ENCODE measurements at regions not wholly inside any gene's neighbourhood (a gene's known extent, or its start where the extent isn't known, plus 50 kb on each side); places are given as distances from the start of the nearest gene placed in this dataset.

GRCh38 chr13:71278512-71278911 lies 588.5 kb downstream of the DACH1 start:
- DNase-seq (ENCODE audit: low read depth) (no peak), FAIRE-seq (no peak)
- no peaks in the 10 kb centered on the region for H3K27me3 ChIP-seq (ENCODE audit: control insufficient read depth, insufficient read depth, low read length)
- TF ChIP-seq, protein P1, sequence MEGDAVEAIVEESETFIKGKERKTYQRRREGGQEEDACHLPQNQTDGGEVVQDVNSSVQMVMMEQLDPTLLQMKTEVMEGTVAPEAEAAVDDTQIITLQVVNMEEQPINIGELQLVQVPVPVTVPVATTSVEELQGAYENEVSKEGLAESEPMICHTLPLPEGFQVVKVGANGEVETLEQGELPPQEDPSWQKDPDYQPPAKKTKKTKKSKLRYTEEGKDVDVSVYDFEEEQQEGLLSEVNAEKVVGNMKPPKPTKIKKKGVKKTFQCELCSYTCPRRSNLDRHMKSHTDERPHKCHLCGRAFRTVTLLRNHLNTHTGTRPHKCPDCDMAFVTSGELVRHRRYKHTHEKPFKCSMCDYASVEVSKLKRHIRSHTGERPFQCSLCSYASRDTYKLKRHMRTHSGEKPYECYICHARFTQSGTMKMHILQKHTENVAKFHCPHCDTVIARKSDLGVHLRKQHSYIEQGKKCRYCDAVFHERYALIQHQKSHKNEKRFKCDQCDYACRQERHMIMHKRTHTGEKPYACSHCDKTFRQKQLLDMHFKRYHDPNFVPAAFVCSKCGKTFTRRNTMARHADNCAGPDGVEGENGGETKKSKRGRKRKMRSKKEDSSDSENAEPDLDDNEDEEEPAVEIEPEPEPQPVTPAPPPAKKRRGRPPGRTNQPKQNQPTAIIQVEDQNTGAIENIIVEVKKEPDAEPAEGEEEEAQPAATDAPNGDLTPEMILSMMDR (IDR thresholded peaks at IDR 0.05; ENCODE audit: insufficient read depth, low read length, severe bottlenecking): no peak
- H3K36me3 ChIP-seq (ENCODE audit: control insufficient read depth, insufficient read depth, low read length): no peaks in the 10 kb centered on the region
- no peak overlapping the region for H3K4me3 ChIP-seq (ENCODE audit: low read depth, low read length)

DNA sequence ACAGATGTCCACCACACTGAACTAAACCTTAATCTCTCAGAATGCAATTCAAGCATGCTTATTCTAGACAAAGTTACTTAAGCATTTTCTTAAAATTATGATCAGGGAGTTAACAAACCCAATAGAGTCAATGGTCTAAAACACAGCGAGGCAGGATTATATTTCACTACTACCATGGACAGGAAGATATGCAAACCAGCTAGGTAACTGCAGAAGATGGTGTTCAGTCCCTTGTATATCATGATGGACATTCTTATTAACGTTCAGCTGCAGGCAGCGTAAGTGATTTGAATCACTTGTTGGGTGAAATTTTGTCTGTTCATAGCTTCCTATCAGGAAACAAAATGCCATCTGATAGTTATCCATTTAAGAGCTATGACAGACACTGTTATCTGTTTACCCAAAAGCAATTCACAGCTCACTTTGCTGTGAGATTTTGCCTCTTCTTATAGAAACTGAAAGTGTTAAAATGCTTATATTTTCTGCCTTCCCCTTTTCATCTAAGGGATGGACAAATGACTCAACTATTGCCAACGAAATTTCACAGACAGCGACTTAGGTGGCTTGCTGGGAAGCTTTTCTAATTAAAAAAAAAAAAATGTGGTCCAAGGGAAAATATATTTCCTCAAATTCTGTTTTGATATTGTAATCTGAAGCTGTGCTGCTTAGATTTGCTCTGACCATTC lies 591.9 kb downstream of the DACH1 start:
- Histone ChIP-seq H3K36me3 (ENCODE audit: control insufficient read depth, insufficient read depth, low read length) (no peaks in the 10 kb centered on the region), H3K4me3 (ENCODE audit: low read depth, low read length) (no peak overlapping the region), H3K27me3 (ENCODE audit: control insufficient read depth, insufficient read depth, low read length) (no peaks in the 10 kb centered on the region)
- FAIRE-seq (no peak), DNase-seq (ENCODE audit: low read depth) (no peak)
- TF ChIP-seq, protein P1 (IDR thresholded peaks at IDR 0.05; ENCODE audit: insufficient read depth, low read length, severe bottlenecking): no peak

DNA sequence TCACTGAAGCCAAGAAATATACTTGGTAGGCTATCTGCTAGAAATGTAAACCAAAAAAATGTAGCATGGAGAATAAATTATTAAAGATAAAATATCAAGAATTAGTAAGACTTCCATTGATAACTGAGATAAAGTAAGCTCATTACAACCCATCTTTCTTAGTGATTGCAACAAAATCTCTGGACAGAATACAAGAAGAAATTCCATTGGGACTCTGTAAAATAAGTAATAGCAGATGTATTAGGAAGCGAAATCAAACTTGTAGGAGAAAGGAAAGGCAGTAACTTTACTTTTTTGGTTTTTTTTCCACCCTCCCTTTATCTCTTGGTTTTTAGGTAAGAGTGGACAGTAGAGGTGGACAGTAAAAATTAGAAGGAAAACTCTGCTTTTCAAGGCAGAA lies 605.7 kb downstream of the DACH1 start:
- Histone ChIP-seq H3K4me3 (ENCODE audit: low read depth, low read length) (no peak overlapping the region), H3K36me3 (ENCODE audit: control insufficient read depth, insufficient read depth, low read length) (no peaks in the 10 kb centered on the region), H3K27me3 (ENCODE audit: control insufficient read depth, insufficient read depth, low read length) (no peaks in the 10 kb centered on the region)
- TF ChIP-seq, protein P1 (IDR thresholded peaks at IDR 0.05; ENCODE audit: insufficient read depth, low read length, severe bottlenecking): no peak
- FAIRE-seq (no peak), DNase-seq (ENCODE audit: low read depth) (no peak)

- DNase-seq (ENCODE audit: low read depth): no peak
- Histone ChIP-seq H3K36me3 (ENCODE audit: control insufficient read depth, insufficient read depth, low read length) (no peaks in the 10 kb centered on the region), H3K4me3 (ENCODE audit: low read depth, low read length) (no peak overlapping the region), H3K27me3 (ENCODE audit: control insufficient read depth, insufficient read depth, low read length) (no peaks in the 10 kb centered on the region)
- FAIRE-seq: no peak
- TF ChIP-seq, protein P1 (IDR thresholded peaks at IDR 0.05; ENCODE audit: insufficient read depth, low read length, severe bottlenecking): no peak
Observed at GRCh38 chr13:71260246-71260645, 606.8 kb downstream of the DACH1 start.

- Histone ChIP-seq H3K27me3 (ENCODE audit: control insufficient read depth, insufficient read depth, low read length) (no peaks in the 10 kb centered on the region), H3K36me3 (ENCODE audit: control insufficient read depth, insufficient read depth, low read length) (no peaks in the 10 kb centered on the region), H3K4me3 (ENCODE audit: low read depth, low read length) (no peak overlapping the region)
- no peak for FAIRE-seq
- peak; percentile 66 for DNase-seq (ENCODE audit: low read depth)
- TF ChIP-seq, protein P1 (IDR thresholded peaks at IDR 0.05; ENCODE audit: insufficient read depth, low read length, severe bottlenecking): no peak
Observed at GRCh38 chr13:71255633-71256032, 611.4 kb downstream of the DACH1 start.

GRCh38 chr13:71254384-71254783 lies 612.6 kb downstream of the DACH1 start:
- no peaks in the 10 kb centered on the region for H3K27me3 ChIP-seq (ENCODE audit: control insufficient read depth, insufficient read depth, low read length)
- FAIRE-seq (no peak), DNase-seq (ENCODE audit: low read depth) (peak; percentile 10)
- H3K4me3 ChIP-seq (ENCODE audit: low read depth, low read length): no peak overlapping the region
- no peaks in the 10 kb centered on the region for H3K36me3 ChIP-seq (ENCODE audit: control insufficient read depth, insufficient read depth, low read length)
- TF ChIP-seq, protein P1 (IDR thresholded peaks at IDR 0.05; ENCODE audit: insufficient read depth, low read length, severe bottlenecking): no peak

Measured in bronchial epithelial cell (primary cell).